ENCODE measurements at regions not wholly inside any gene's neighbourhood (a gene's known extent, or its start where the extent isn't known, plus 50 kb on each side); places are given as distances from the start of the nearest gene placed in this dataset.

- Histone ChIP-seq H3K36me3 (ENCODE audit: insufficient read depth, low read length) (peaks cover 10% of the 10 kb centered on the region), H3K9me3 (ENCODE audit: control insufficient read depth in 1 of 2, insufficient read depth in 1 of 2, low read length in 2 of 2) (no peaks in the 10 kb centered on the region), H3K4me3 (ENCODE audit: low read length) (no peak overlapping the region), H3K4me1 (ENCODE audit: insufficient read depth, low read length) (no peaks in the 10 kb centered on the region), H3K27ac (ENCODE audit: low read depth in 1 of 2, low read length in 2 of 2) (no peak overlapping the region), H3K27me3 (ENCODE audit: control insufficient read depth in 1 of 2, insufficient read depth in 2 of 2, low read length in 2 of 2) (no peaks in the 10 kb centered on the region)
- H3K27ac Mint-ChIP-seq, result no peak overlapping the region
- DNase-seq (peak in 1 of 14 experiments; percentile 12), ATAC-seq (ENCODE audit: poor library complexity) (no peak)
- no peaks in the 10 kb centered on the region for H3K27me3 Mint-ChIP-seq
- no peak for TF ChIP-seq CTCF (IDR thresholded peaks at IDR 0.05)
- no peak overlapping the region for H3K4me3 Mint-ChIP-seq
- POLR2A ChIA-PET, result no interaction called here
- H3K4me1 Mint-ChIP-seq (ENCODE audit: low read depth), result no peaks in the 10 kb centered on the region
- H3K9me3 Mint-ChIP-seq, result no peaks in the 10 kb centered on the region
- CTCF ChIA-PET, result no interaction called here
- H3K36me3 Mint-ChIP-seq (ENCODE audit: low read depth), result peaks cover 32% of the 10 kb centered on the region
- intact Hi-C loops (cut with DNase I, micrococcal nuclease), result no loop called here
These were observed 156.4 kb downstream of the KATNIP start for GRCh38 chr16:27706156-27706865.

- no peaks in the 10 kb centered on the region for H3K4me1 ChIP-seq (ENCODE audit: insufficient read depth, low read length)
- H3K36me3 Mint-ChIP-seq (ENCODE audit: low read depth), result peaks cover 28% of the 10 kb centered on the region
- peaks cover 7% of the 10 kb centered on the region for H3K36me3 ChIP-seq (ENCODE audit: insufficient read depth, low read length)
- DNase-seq, result peak in 1 of 14 experiments; percentile 12
- no peak for ATAC-seq (ENCODE audit: poor library complexity)
- H3K9me3 Mint-ChIP-seq, result no peaks in the 10 kb centered on the region
- H3K9me3 ChIP-seq (ENCODE audit: control insufficient read depth in 1 of 2, insufficient read depth in 1 of 2, low read length in 2 of 2), result no peaks in the 10 kb centered on the region
- H3K27me3 ChIP-seq (ENCODE audit: control insufficient read depth in 1 of 2, insufficient read depth in 2 of 2, low read length in 2 of 2), result no peaks in the 10 kb centered on the region
- no peaks in the 10 kb centered on the region for H3K4me1 Mint-ChIP-seq (ENCODE audit: low read depth)
- no peak overlapping the region for H3K4me3 Mint-ChIP-seq
- intact Hi-C loops (cut with DNase I, micrococcal nuclease), result no loop called here
- H3K4me3 ChIP-seq (ENCODE audit: low read length), result no peak overlapping the region
- ChIA-PET CTCF (no interaction called here), POLR2A (no interaction called here)
- H3K27ac Mint-ChIP-seq, result no peak overlapping the region
- no peak overlapping the region for H3K27ac ChIP-seq (ENCODE audit: low read depth in 1 of 2, low read length in 2 of 2)
- no peaks in the 10 kb centered on the region for H3K27me3 Mint-ChIP-seq
- no peak for TF ChIP-seq CTCF (IDR thresholded peaks at IDR 0.05)
These were observed 157.1 kb downstream of the KATNIP start for GRCh38 chr16:27706866-27707685.

GRCh38 chr16:27708651-27709050, 158.7 kb downstream of the KATNIP start:
- CTCF ChIA-PET, result no interaction called here
- no peaks in the 10 kb centered on the region for H3K9me3 ChIP-seq (ENCODE audit: control insufficient read depth in 1 of 2, insufficient read depth in 1 of 2, low read length in 2 of 2)
- H3K36me3 ChIP-seq (ENCODE audit: insufficient read depth, low read length), result peaks cover 5% of the 10 kb centered on the region
- Mint-ChIP-seq H3K4me1 (ENCODE audit: low read depth) (no peaks in the 10 kb centered on the region), H3K27me3 (no peaks in the 10 kb centered on the region), H3K27ac (no peak overlapping the region), H3K36me3 (ENCODE audit: low read depth) (peaks cover 25% of the 10 kb centered on the region), H3K9me3 (no peaks in the 10 kb centered on the region), H3K4me3 (no peak overlapping the region)
- ATAC-seq (ENCODE audit: poor library complexity), result no peak
- H3K27me3 ChIP-seq (ENCODE audit: control insufficient read depth in 1 of 2, insufficient read depth in 2 of 2, low read length in 2 of 2), result no peaks in the 10 kb centered on the region
- peak in 1 of 14 experiments; percentile 10 for DNase-seq
- no peak overlapping the region for H3K4me3 ChIP-seq (ENCODE audit: low read length)
- H3K27ac ChIP-seq (ENCODE audit: low read depth in 1 of 2, low read length in 2 of 2), result no peak overlapping the region
- H3K4me1 ChIP-seq (ENCODE audit: insufficient read depth, low read length), result no peaks in the 10 kb centered on the region
- intact Hi-C loops (cut with DNase I, micrococcal nuclease), result no loop called here
- TF ChIP-seq CTCF (IDR thresholded peaks at IDR 0.05), result no peak
- POLR2A ChIA-PET, result no interaction called here

Data from CD4-positive, alpha-beta T cell (primary cell).